AG04450 (cell line): ENCODE measurements at regions not wholly inside any gene's neighbourhood (a gene's known extent, or its start where the extent isn't known, plus 50 kb on each side); places are given as distances from the start of the nearest gene placed in this dataset.

ENCODE experiments used
- CTCF ChIA-PET: fragments of 300-600, 350-600 bp; formaldehyde crosslinking; extraction: SDS; loops from one replicate; lab custom pipeline; 2022; ENCODE audit warnings: antibody characterized with exemption, inconsistent platforms; lab: Charles Lee
- POLR2A ChIA-PET: fragments of 350-600 bp; formaldehyde crosslinking; extraction: SDS; loops from one replicate; lab custom pipeline; 2021; ENCODE audit warnings: antibody characterized with exemption, inconsistent platforms; lab: Yijun Ruan, JAX
- DNase-seq: peaks from one replicate; pipeline ENCODE4 v3.0.0-alpha.2; 2011; ENCODE audit warnings: low read depth, low spot score
- H3K27ac ChIP-seq: one replicate; pipeline ENCODE4 v1.5.1; 2012; ENCODE audit warnings: low read depth, low read length, control low read depth
- H3K27me3 ChIP-seq: one replicate; pipeline ENCODE4 v1.6.0; 2012; ENCODE audit warnings: low read length; ENCODE audit not compliant: control insufficient read depth, insufficient read depth
- H3K4me3 ChIP-seq: 2 replicates; pipeline ENCODE4 v1.5.1; 2011; ENCODE audit warnings: mild to moderate bottlenecking, low read depth, low read length, control low read depth
- H3K9me3 ChIP-seq: 2 replicates; pipeline ENCODE4 v1.5.1; 2012; ENCODE audit warnings: low read length; ENCODE audit not compliant: control insufficient read depth, insufficient read depth
- CTCF ChIP-seq: IDR thresholded peaks from 2 replicates; pipeline ENCODE4 v1.5.1; 2011; ENCODE audit warnings: low read depth, low read length, control low read depth, inconsistent platforms

DNA sequence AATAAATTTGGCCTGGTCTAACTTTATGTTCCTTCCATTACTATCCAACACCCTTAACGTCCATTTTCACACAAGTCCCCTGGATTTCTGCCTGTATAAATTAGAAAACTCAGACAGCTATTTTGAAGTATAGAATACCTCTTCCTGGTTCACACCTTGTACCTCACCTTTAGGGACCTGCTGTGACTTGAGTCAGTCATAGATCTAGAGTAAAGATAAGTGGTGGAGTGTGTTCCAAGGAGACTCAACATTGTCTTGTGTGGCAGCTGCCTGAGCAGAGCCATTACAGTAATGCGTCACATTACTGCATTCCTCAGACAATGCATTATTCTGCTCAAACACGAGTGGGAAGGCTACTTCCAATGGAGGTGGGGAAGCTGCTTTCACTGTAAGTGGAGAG, 513.9 kb downstream of the ADRA2A start:
- Histone ChIP-seq H3K4me3 (no peak overlapping the region), H3K9me3 (peaks cover 3% of the 10 kb centered on the region; the same call in 1 of the 2 replicates), H3K27ac (no peak overlapping the region), H3K27me3 (no peaks in the 10 kb centered on the region)
- no peak for TF ChIP-seq CTCF
- POLR2A ChIA-PET, result no interaction called here
- DNase-seq, result no peak
- CTCF ChIA-PET, result no interaction called here

GRCh38 chr10:111593578-111593977, 516.7 kb downstream of the ADRA2A start:
- CTCF ChIA-PET, result no interaction called here
- DNase-seq, result no peak

GRCh38 chr10:111595173-111595572, 518.3 kb downstream of the ADRA2A start:
- CTCF ChIA-PET, result no interaction called here
- DNase-seq, result no peak
- H3K4me3 ChIP-seq, result no peak overlapping the region
- no peak overlapping the region for H3K27ac ChIP-seq
- POLR2A ChIA-PET, result no interaction called here
- TF ChIP-seq CTCF, result no peak
- no peaks in the 10 kb centered on the region for H3K27me3 ChIP-seq
- peaks cover 7% of the 10 kb centered on the region; the same call in 1 of the 2 replicates for H3K9me3 ChIP-seq

More at GRCh38 chr10:111593578-111593977, 516.7 kb downstream of the ADRA2A start:
- H3K4me3 ChIP-seq, result no peak overlapping the region
- H3K9me3 ChIP-seq, result peaks cover 7% of the 10 kb centered on the region; the same call in 1 of the 2 replicates
- no peak for TF ChIP-seq CTCF
- H3K27me3 ChIP-seq, result no peaks in the 10 kb centered on the region
- POLR2A ChIA-PET, result no interaction called here
- no peak overlapping the region for H3K27ac ChIP-seq

DNA sequence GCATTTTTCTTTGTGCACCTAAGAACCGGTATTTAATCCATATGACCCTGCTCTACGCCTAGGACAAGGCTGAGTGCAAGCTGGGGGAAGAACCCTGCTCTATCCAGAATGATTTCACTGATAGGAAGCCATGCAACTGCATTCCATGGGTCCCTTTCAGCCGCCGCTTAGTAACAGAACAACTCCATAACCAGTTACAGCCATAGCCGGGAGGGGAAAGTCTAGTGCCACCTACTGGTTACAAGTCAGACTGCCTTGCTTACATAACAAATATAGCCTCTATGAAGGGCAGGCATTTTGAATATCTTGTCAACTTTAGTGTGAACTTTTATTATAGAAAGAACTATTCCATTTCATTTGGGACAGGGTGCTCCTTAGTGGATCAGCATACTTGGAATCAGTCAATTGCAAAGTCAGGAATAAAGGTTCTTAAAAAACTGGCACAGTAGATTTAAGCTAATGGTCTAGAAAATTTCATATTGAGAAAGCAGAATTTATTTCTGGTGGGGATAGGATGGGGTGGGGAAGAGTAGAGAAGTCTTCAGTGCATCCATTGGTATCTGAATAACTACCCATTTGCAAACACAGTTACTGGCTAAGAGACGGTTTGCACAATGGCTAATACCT, 521.7 kb downstream of the ADRA2A start:
- TF ChIP-seq CTCF, result peak; percentile 42; the same call in 1 of the 2 replicates
- Histone ChIP-seq H3K4me3 (no peak overlapping the region), H3K27me3 (no peaks in the 10 kb centered on the region), H3K9me3 (peaks cover 7% of the 10 kb centered on the region; the same call in 1 of the 2 replicates), H3K27ac (no peak overlapping the region)
- no peak for DNase-seq
- CTCF ChIA-PET, result no interaction called here
- POLR2A ChIA-PET, result no interaction called here

DNA sequence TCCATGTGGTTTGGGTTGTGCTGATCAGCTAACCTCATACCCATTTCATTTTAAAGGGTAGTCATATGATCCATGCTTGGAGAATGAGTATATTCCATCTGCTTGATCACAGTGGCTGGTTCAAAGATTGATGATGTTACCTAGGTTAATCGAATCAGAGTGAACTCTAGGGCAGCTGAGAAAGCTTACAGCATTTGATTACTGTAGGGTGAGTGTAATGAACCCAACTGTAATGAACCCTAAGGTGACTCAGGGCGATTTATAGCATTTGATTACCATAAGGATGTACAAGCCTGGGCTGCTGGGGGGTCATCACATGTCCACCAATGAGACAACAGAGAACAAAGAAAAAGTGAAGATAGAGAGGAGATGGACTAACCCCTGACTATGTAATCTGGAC, 523.1 kb downstream of the ADRA2A start:
- no peak for TF ChIP-seq CTCF
- POLR2A ChIA-PET, result no interaction called here
- no peaks in the 10 kb centered on the region for H3K27me3 ChIP-seq
- CTCF ChIA-PET, result no interaction called here
- H3K27ac ChIP-seq, result no peak overlapping the region
- DNase-seq, result no peak
- H3K9me3 ChIP-seq, result peaks cover 7% of the 10 kb centered on the region; the same call in 1 of the 2 replicates
- no peak overlapping the region for H3K4me3 ChIP-seq
